GM12891 (cell line): ENCODE measurements at regions not wholly inside any gene's neighbourhood (a gene's known extent, or its start where the extent isn't known, plus 50 kb on each side); places are given as distances from the start of the nearest gene placed in this dataset.
"Not testable (repeated sequence)": the region's sequence is repeated elsewhere in the genome, so short reads cannot be mapped to it uniquely, and the experiment has no call there.

ENCODE experiments used
- DNase-seq: peaks from one replicate; pipeline ENCODE4 v3.0.0; 2011; ENCODE audit warnings: low spot score; ENCODE audit not compliant: insufficient read length
- FAIRE-seq: peaks from 2 replicates; lab custom pipeline; 2011; peaks lifted over from hg19 to GRCh38; lab: Jason Lieb, UNC
- PAX5 ChIP-seq: IDR thresholded peaks from 2 replicates; pipeline ENCODE4 v1.6.1; 2011; ENCODE audit warnings: low read length, moderate library complexity, mild to moderate bottlenecking; ENCODE audit not compliant: insufficient read depth, severe bottlenecking
- POLR2A ChIP-seq: IDR thresholded peaks from 2 replicates; pipeline ENCODE4 v1.6.1; 2011; ENCODE audit warnings: low read depth, low read length, control low read depth
- POLR2AphosphoS5 ChIP-seq: IDR thresholded peaks from 2 replicates; pipeline ENCODE4 v1.6.1; 2011; ENCODE audit warnings: low read depth, low read length, control low read depth
- POU2F2 ChIP-seq: IDR thresholded peaks from 2 replicates; pipeline ENCODE4 v1.6.1; 2011; ENCODE audit warnings: low read depth, mild to moderate bottlenecking, control low read depth, low read length, moderate library complexity
- SPI1 ChIP-seq: IDR thresholded peaks from 2 replicates; pipeline ENCODE4 v1.6.1; 2011; ENCODE audit warnings: low read depth, low read length, control low read depth
- TAF1 ChIP-seq: IDR thresholded peaks from 2 replicates; pipeline ENCODE4 v1.6.1; 2011; ENCODE audit warnings: low read depth, low read length, control low read depth

DNA sequence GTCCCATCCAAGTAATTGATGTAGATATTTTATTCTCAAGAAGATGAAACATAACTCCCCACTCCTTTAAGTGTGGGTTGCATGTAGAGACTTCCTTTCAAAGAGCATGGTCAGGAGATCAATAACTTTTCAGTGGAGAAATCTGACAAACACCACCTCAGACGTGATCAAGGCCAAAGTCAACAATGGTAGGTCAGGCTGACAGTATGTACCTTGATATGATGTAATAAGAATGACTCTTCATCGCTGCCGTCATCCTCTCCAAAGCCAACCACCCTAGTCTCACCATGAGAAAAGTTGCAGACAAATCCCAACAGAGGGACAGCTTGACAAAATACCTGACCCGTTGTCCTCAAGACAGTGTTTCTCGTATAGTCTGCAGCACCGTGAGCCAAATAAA is 67.3 kb upstream of the DHRSX start:
- FAIRE-seq (no peak), DNase-seq (no peak)
- TF ChIP-seq SPI1 (no peak), PAX5 (no peak), POLR2A (no peak), TAF1 (no peak), POLR2AphosphoS5 (no peak), POU2F2 (no peak)

DNA sequence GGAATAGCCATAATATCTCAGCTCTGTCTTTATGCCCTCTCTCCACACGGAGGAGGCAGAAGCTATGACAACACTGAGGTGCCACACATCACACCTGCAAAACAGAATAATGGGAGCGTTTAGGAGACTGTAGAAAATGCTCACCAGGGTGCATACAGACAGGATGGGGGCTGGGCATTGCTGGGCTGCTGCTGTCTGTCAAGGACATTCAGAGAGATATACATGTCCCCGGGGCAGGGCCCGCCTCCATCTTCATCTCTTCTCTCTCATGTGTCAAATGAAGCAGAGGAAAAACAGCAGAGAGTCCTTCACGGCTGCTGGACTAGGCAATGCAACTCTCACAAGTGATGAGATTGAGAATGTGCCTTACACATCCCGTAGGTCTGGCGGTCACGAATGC is 65.3 kb upstream of the DHRSX start:
- FAIRE-seq = no peak
- TF ChIP-seq TAF1 = no peak
- no peak for DNase-seq

DNA sequence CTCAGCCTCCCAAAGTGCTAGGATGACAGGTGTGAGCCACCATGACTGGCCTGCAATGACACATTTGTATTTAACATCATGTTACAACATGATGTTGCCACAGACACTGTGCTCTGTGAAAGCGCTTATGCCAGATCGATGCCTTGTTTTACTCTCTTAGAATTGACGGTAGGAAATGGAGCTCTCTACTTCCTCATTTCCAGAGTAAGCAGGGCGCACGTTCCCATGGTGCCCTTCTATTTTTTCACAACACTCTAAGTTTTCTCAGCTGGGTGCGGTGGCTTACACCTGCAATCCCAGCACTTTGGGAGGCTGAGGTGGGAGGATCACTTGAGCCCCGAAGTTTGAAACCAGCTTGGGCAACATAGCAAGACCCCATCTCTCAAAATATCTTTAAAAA is 60.7 kb upstream of the DHRSX start:
- FAIRE-seq = no peak
- TF ChIP-seq POU2F2 (no peak), POLR2AphosphoS5 (no peak), PAX5 (no peak), POLR2A (no peak), SPI1 (no peak), TAF1 (no peak)
- no peak for DNase-seq

GRCh38 chrX:2559124-2559523 is 58.3 kb upstream of the DHRSX start:
- no peak for DNase-seq
- FAIRE-seq = no peak
- TF ChIP-seq SPI1 = no peak

GRCh38 chrX:2554891-2555290 is 54.1 kb upstream of the DHRSX start:
- DNase-seq (no peak), FAIRE-seq (no peak)
- TF ChIP-seq SPI1 = no peak
- no peak for TF ChIP-seq TAF1
- no peak for TF ChIP-seq PAX5

DNA sequence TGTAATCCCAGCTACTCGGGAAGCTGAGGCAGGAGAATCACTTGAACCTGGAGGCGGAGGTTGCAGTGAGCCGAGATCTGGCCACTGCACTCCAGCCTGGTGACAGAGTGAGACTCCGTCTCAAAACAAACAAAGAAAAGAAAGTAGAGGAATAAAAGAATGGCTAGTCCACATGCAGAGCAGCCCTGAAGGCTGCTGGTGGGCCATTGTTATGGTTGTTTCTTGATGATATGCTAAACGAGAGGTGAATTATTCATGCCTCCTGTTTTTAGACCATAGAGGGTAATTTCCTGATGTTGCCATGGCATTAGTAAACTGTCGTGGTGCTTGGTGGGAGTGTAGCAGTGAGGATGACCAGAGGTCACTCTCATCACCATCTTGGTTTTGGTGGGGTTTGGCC is 53.3 kb upstream of the DHRSX start:
- DNase-seq, FAIRE-seq: not testable (repeated sequence)

DNA sequence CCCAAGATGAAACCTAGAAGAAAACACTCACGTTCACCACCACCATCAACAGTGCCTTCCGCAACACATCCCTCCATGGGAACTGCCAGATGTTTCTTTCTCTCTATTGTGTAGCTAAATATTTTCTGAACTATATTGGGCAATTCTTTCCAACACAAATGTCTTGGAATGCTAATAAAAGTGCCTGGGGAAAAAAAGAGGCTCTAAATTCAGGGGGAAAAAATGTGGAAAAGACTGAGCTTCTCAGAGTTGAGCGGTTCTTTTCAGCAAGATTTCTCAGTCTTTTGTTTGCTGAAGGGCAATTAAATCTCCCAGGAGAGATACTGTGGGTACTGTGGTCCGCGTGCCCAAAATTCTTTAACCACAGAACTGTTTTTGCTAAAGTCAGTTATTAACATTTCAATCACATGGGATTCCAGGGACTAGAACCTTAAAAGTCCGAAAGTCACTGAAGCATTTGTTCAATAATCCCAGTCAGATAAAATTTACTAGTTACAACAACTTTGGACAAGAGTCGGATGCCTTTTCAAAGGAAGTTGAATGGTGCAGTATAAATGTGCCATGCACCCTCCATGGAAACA is 51.9 kb upstream of the DHRSX start:
- FAIRE-seq (no peak), DNase-seq (no peak)
- TF ChIP-seq POU2F2 (no peak), SPI1 (no peak), POLR2A (no peak), POLR2AphosphoS5 (no peak), TAF1 (no peak), PAX5 (no peak)

DNA sequence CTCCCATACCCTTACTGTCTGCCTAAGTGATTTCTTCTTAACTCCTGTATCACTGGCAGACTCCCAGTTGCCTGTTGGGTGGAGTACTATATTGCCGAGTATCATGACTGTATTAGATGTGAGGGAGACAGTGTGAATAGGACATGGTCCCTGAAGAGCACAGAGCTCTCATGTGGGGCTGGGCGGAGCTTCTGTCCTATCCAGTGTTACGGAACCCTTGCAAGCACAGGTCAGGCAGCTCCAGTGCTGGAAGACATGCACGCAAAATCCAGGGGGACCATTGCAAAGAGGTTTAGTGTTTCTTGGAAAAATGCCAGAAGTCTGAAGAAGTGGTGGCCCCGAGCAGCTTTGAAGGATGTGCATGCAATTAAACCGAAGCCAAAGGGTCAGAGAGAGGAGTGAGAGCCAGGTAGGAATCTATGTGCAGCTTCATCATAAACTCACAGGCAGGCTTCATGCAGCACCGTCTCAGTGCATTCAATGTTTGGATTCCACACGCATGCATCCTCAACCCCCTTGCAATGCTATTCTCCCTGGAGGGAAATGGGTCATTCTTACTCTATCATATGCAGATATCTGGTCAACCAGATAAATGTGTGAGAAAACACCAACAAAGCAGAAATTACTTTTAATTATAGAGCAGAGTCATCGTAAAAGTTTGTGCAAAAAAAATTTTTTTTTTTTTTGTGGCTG is 49.7 kb upstream of the DHRSX start:
- DNase-seq (no peak), FAIRE-seq (no peak)
- TF ChIP-seq POU2F2 (no peak), TAF1 (no peak), POLR2A (no peak), SPI1 (no peak), POLR2AphosphoS5 (no peak), PAX5 (no peak)
